Gastrocnemius medialis (tissue), 4 donors: ENCODE measurements at regions not wholly inside any gene's neighbourhood (a gene's known extent, or its start where the extent isn't known, plus 50 kb on each side); places are given as distances from the start of the nearest gene placed in this dataset.

Experiments used
- ATAC-seq, 2 donors: fragments of 150-250 bp; one replicate each; pipeline ENCODE4 v1.9.1; 2016
- DNase-seq, 2 donors: peaks; one replicate each; pipeline ENCODE4 v3.0.0-alpha.2; 2019
- H3K27ac ChIP-seq, 4 donors: fragments of 200-600 bp; sonication (generic); 1 replicate in 1 of 4; 2 replicates in 3 of 4; pipeline ENCODE4 v1.5.1; 2016 to 2018; ENCODE audit warnings: mild to moderate bottlenecking in 2 of 4, moderate library complexity in 1 of 4
- H3K27me3 ChIP-seq, 3 donors: fragments of 200-600 bp; sonication (generic) in 2 of 3; 1 replicate in 1 of 3; 2 replicates in 2 of 3; pipeline versions ENCODE4 v1.5.1 to v1.6.0; 2016 to 2019; ENCODE audit warnings: mild to moderate bottlenecking in 1 of 3, moderate library complexity in 1 of 3
- H3K36me3 ChIP-seq, 2 donors: fragments of 200-600 bp; sonication (generic) in 1 of 2; one replicate each; pipeline ENCODE4 v1.5.1; 2017 to 2018
- H3K4me1 ChIP-seq, 2 donors: fragments of 200-600 bp; sonication (generic) in 1 of 2; one replicate each; pipeline ENCODE4 v1.5.1; 2016 to 2017; ENCODE audit warnings: mild to moderate bottlenecking in 2 of 2
- H3K4me3 ChIP-seq, 4 donors: fragments of 200-600 bp; sonication (generic) in 3 of 4; 1 replicate in 1 of 4; 2 replicates in 3 of 4; pipeline ENCODE4 v1.5.1; 2016 to 2019; ENCODE audit warnings: mild to moderate bottlenecking in 2 of 4
- H3K9me3 ChIP-seq, 3 donors: fragments of 200-600 bp; sonication (generic) in 2 of 3; 1 replicate in 1 of 3; 2 replicates in 2 of 3; pipeline ENCODE4 v1.5.1; 2016 to 2019
- POLR2A ChIP-seq, 2 donors: fragments of 450-650 bp; IDR thresholded peaks; one replicate each; pipeline ENCODE4 v1.6.1; 2017; ENCODE audit warnings: antibody characterized with exemption in 2 of 2, mild to moderate bottlenecking in 2 of 2, moderate library complexity in 2 of 2
- in situ Hi-C, 4 donors: fragments of 200-750 bp; cut with MboI; loops; one replicate each; pipeline versions ENCODE4 v1.15.0 to v1.8.0; 2017; ENCODE audit warnings: low sequenced_read_pairs in 4 of 4
- intact Hi-C: fragments of 100-400 bp; cut with DNase I; formaldehyde crosslinking; loops from one replicate; pipeline ENCODE4 v1.15.1; 2023; ENCODE audit warnings: low total_unique reads
- TF ChIP-seq, protein P1 (sequence below), 5 experiments: fragments of 450-650 bp in 3 of 5; fragments of 200-600 bp in 2 of 5; sonication (generic) in 2 of 5; IDR thresholded peaks in 4 of 5; conservative IDR thresholded peaks in 1 of 5; 1 replicate in 4 of 5; 2 replicates in 1 of 5; pipeline ENCODE4 v1.5.1; 2016 to 2019; ENCODE audit warnings: antibody characterized with exemption in 5 of 5, mild to moderate bottlenecking in 3 of 5, moderate library complexity in 3 of 5

DNA sequence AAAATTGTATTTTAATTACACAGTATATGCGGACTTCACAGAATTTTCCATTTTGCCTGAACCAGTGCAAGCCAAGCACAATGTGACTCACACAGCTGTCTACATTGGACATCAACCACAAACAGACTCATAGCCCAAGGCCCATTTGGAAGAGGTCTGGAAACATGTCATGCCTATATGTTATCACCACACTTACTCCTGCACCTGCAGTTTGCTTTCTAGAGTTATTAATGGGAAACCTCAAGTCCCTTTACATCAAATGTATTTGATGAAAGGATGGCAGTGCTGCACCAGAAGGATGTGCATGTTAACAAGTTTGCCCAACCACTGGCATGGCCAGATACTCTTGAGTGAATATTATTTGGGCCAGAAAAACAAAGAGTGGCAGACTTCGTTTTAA, 548.9 kb upstream of the CDH2 start:
- ATAC-seq, result no peak

DNA sequence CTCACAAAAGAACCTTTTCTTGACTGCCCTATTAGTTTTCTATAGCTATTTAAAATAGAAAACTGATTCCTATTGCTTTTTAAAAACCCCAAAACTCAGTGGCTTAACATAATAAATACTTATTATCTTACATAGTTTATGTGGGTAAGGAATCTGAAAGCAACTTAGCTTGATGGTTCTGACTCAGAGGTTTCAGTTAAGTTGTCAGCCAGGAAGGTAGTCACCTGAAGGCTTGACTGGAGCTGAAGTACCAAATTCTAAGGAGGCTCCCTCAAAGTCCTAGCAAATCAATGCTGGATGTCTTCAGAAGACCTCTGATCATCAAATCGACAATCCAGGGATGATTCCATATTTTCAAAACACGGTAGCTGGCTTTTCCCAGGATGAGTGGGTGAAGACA, 546.6 kb upstream of the CDH2 start:
- in situ Hi-C loops, result no loop called here
- no peaks in the 10 kb centered on the region for H3K36me3 ChIP-seq
- no peaks in the 10 kb centered on the region for H3K27me3 ChIP-seq

More for the DNA sequence above, 548.9 kb upstream of the CDH2 start:
- in situ Hi-C loops, result no loop called here
- TF ChIP-seq POLR2A (IDR thresholded peaks at IDR 0.05), result no peak
- TF ChIP-seq, protein P1, sequence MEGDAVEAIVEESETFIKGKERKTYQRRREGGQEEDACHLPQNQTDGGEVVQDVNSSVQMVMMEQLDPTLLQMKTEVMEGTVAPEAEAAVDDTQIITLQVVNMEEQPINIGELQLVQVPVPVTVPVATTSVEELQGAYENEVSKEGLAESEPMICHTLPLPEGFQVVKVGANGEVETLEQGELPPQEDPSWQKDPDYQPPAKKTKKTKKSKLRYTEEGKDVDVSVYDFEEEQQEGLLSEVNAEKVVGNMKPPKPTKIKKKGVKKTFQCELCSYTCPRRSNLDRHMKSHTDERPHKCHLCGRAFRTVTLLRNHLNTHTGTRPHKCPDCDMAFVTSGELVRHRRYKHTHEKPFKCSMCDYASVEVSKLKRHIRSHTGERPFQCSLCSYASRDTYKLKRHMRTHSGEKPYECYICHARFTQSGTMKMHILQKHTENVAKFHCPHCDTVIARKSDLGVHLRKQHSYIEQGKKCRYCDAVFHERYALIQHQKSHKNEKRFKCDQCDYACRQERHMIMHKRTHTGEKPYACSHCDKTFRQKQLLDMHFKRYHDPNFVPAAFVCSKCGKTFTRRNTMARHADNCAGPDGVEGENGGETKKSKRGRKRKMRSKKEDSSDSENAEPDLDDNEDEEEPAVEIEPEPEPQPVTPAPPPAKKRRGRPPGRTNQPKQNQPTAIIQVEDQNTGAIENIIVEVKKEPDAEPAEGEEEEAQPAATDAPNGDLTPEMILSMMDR (IDR thresholded peaks at IDR 0.05 in 4 of 5, conservative IDR thresholded peaks at IDR 0.05 in 1 of 5), result no peak
- H3K4me1 ChIP-seq, result no peaks in the 10 kb centered on the region
- no peak overlapping the region for H3K27ac ChIP-seq
- intact Hi-C loops, result no loop called here
- no peak for DNase-seq
- no peaks in the 10 kb centered on the region for H3K9me3 ChIP-seq
- H3K27me3 ChIP-seq, result no peaks in the 10 kb centered on the region
- H3K4me3 ChIP-seq, result no peak overlapping the region
- no peaks in the 10 kb centered on the region for H3K36me3 ChIP-seq

DNA sequence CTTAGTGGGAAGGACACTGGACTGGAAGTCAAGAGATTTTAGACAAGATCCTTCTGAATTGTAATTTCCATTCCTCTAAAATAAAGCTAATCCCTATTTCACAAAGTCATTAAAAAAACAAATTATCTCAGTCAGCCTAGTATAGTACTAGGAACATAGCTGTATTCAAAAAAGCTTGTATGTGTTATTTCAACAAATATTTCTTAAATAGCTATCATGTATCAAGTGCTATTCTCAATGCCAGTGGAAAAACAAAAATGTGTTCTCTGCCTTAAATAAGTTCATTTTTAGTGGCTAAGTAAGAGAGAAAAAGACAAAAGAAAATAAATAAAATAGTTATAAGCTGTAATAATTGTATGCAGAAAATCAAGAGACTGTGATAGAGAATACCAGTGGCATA, 541.8 kb upstream of the CDH2 start:
- no peak overlapping the region for H3K4me3 ChIP-seq
- DNase-seq (no peak), ATAC-seq (no peak)
- no peaks in the 10 kb centered on the region for H3K9me3 ChIP-seq
- no peak for TF ChIP-seq POLR2A (IDR thresholded peaks at IDR 0.05)
- TF ChIP-seq, protein P1 (IDR thresholded peaks at IDR 0.05 in 4 of 5, conservative IDR thresholded peaks at IDR 0.05 in 1 of 5), result no peak
- no peaks in the 10 kb centered on the region for H3K4me1 ChIP-seq
- in situ Hi-C loops (no loop called here), intact Hi-C loops (no loop called here)
- no peaks in the 10 kb centered on the region for H3K36me3 ChIP-seq
- no peaks in the 10 kb centered on the region for H3K27me3 ChIP-seq
- no peak overlapping the region for H3K27ac ChIP-seq

More for the DNA sequence above, 546.6 kb upstream of the CDH2 start:
- intact Hi-C loops, result no loop called here
- Histone ChIP-seq H3K4me1 (no peaks in the 10 kb centered on the region), H3K27ac (no peak overlapping the region), H3K4me3 (no peak overlapping the region), H3K9me3 (no peaks in the 10 kb centered on the region)
- TF ChIP-seq POLR2A (IDR thresholded peaks at IDR 0.05), result no peak
- TF ChIP-seq, protein P1 (IDR thresholded peaks at IDR 0.05 in 4 of 5, conservative IDR thresholded peaks at IDR 0.05 in 1 of 5), result no peak
- ATAC-seq (no peak), DNase-seq (no peak)

DNA sequence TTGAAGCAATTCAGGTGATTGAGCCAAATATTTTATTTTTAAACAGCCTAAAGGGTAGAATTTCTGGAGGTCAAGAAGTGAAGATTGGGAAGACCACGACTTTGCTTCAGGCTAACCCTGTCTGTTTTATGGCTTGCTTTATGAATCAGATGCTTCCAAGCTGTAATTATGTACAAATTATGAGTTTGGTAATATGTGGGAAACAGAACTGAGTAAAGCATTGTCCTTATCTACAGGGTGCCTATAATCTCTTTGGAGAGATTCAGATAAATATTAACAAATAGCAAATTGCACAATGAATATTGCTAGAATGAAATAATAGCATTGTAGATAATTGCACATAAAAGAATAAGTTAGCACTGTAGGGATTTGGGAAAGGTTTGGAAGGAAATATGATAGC, 539.4 kb upstream of the CDH2 start:
- in situ Hi-C loops (no loop called here), intact Hi-C loops (no loop called here)
- H3K4me1 ChIP-seq, result no peaks in the 10 kb centered on the region
- ATAC-seq (no peak), DNase-seq (no peak)
- no peaks in the 10 kb centered on the region for H3K36me3 ChIP-seq
- no peaks in the 10 kb centered on the region for H3K9me3 ChIP-seq
- TF ChIP-seq, protein P1 (IDR thresholded peaks at IDR 0.05 in 4 of 5, conservative IDR thresholded peaks at IDR 0.05 in 1 of 5), result no peak
- no peak for TF ChIP-seq POLR2A (IDR thresholded peaks at IDR 0.05)
- H3K27me3 ChIP-seq, result no peaks in the 10 kb centered on the region
- H3K27ac ChIP-seq, result no peak overlapping the region
- H3K4me3 ChIP-seq, result no peak overlapping the region

- Histone ChIP-seq H3K27me3 (no peaks in the 10 kb centered on the region), H3K9me3 (no peaks in the 10 kb centered on the region), H3K27ac (no peak overlapping the region), H3K36me3 (no peaks in the 10 kb centered on the region), H3K4me1 (no peaks in the 10 kb centered on the region), H3K4me3 (no peak overlapping the region)
- intact Hi-C loops, result no loop called here
- in situ Hi-C loops, result no loop called here
- DNase-seq (no peak), ATAC-seq (no peak)
- TF ChIP-seq, protein P1 (IDR thresholded peaks at IDR 0.05 in 4 of 5, conservative IDR thresholded peaks at IDR 0.05 in 1 of 5), result no peak
- TF ChIP-seq POLR2A (IDR thresholded peaks at IDR 0.05), result no peak
These were observed 538.3 kb upstream of the CDH2 start for GRCh38 chr18:28715206-28715605.
